Ascending aorta (tissue), 2 donors: ENCODE measurements at regions not wholly inside any gene's neighbourhood (a gene's known extent, or its start where the extent isn't known, plus 50 kb on each side); places are given as distances from the start of the nearest gene placed in this dataset.

Source experiments
- DNase-seq, 2 donors: peaks; one replicate each; pipeline ENCODE4 v3.0.0-alpha.2; 2019; ENCODE audit warnings: low spot score in 2 of 2
- H3K27ac ChIP-seq, 2 donors: fragments of 200-600 bp; sonication (generic); one replicate each; pipeline ENCODE4 v1.5.1; 2016 to 2017; ENCODE audit warnings: mild to moderate bottlenecking in 1 of 2
- H3K27me3 ChIP-seq: fragments of 200-600 bp; sonication (generic); one replicate; pipeline ENCODE4 v1.5.1; 2017
- H3K36me3 ChIP-seq, 2 donors: fragments of 200-600 bp; sonication (generic); one replicate each; pipeline ENCODE4 v1.5.1; 2016
- H3K4me1 ChIP-seq, 2 donors: fragments of 200-600 bp; sonication (generic); one replicate each; pipeline ENCODE4 v1.5.1; 2016 to 2017; ENCODE audit warnings: mild to moderate bottlenecking in 1 of 2
- H3K4me3 ChIP-seq, 2 donors: fragments of 200-600 bp; sonication (generic); one replicate each; pipeline ENCODE4 v1.5.1; 2016 to 2017; ENCODE audit warnings: mild to moderate bottlenecking in 1 of 2
- H3K9me3 ChIP-seq, 2 donors: fragments of 200-600 bp; sonication (generic); one replicate each; pipeline ENCODE4 v1.5.1; 2016
- CTCF ChIP-seq, 3 experiments: fragments of 200-600 bp in 2 of 3; fragments of 450-650 bp in 1 of 3; sonication (generic) in 2 of 3; IDR thresholded peaks; one replicate each; pipeline ENCODE4 v1.5.1; 2016 to 2019; ENCODE audit warnings: antibody characterized with exemption in 3 of 3, mild to moderate bottlenecking in 1 of 3, moderate library complexity in 1 of 3
- intact Hi-C: fragments of 100-400 bp; cut with DNase I; formaldehyde crosslinking; loops from one replicate; pipeline ENCODE4 v1.15.1; 2023

- DNase-seq, result no peak
- intact Hi-C loops, result no loop called here
- Histone ChIP-seq H3K4me3 (no peak overlapping the region), H3K36me3 (no peaks in the 10 kb centered on the region), H3K9me3 (no peaks in the 10 kb centered on the region), H3K4me1 (no peaks in the 10 kb centered on the region), H3K27ac (no peak overlapping the region), H3K27me3 (no peaks in the 10 kb centered on the region)
- no peak for TF ChIP-seq CTCF (IDR thresholded peaks at IDR 0.05)
Observed at GRCh38 chr5:98583586-98583985, 189.9 kb upstream of the RGMB start.

- intact Hi-C loops, result no loop called here
- Histone ChIP-seq H3K9me3 (no peaks in the 10 kb centered on the region), H3K27me3 (no peaks in the 10 kb centered on the region), H3K27ac (no peak overlapping the region), H3K4me1 (no peaks in the 10 kb centered on the region), H3K36me3 (no peaks in the 10 kb centered on the region), H3K4me3 (no peak overlapping the region)
- TF ChIP-seq CTCF (IDR thresholded peaks at IDR 0.05), result no peak
- no peak for DNase-seq
Observed at GRCh38 chr5:98585661-98586310, 187.7 kb upstream of the RGMB start.

GRCh38 chr5:98586581-98586980, 186.9 kb upstream of the RGMB start:
- Histone ChIP-seq H3K27me3 (no peaks in the 10 kb centered on the region), H3K4me3 (no peak overlapping the region), H3K9me3 (no peaks in the 10 kb centered on the region), H3K4me1 (no peaks in the 10 kb centered on the region), H3K27ac (no peak overlapping the region), H3K36me3 (no peaks in the 10 kb centered on the region)
- no peak for TF ChIP-seq CTCF (IDR thresholded peaks at IDR 0.05)
- no peak for DNase-seq
- intact Hi-C loops, result no loop called here

- Histone ChIP-seq H3K4me1 (no peaks in the 10 kb centered on the region), H3K36me3 (no peaks in the 10 kb centered on the region), H3K4me3 (no peak overlapping the region), H3K27me3 (no peaks in the 10 kb centered on the region), H3K9me3 (no peaks in the 10 kb centered on the region), H3K27ac (no peak overlapping the region)
- no peak for TF ChIP-seq CTCF (IDR thresholded peaks at IDR 0.05)
- no peak for DNase-seq
- intact Hi-C loops, result no loop called here
Observed at GRCh38 chr5:98587166-98587565, 186.3 kb upstream of the RGMB start.

- intact Hi-C loops, result no loop called here
- no peak for TF ChIP-seq CTCF (IDR thresholded peaks at IDR 0.05)
Observed at GRCh38 chr5:98588215-98588614, 185.2 kb upstream of the RGMB start.

GRCh38 chr5:98593418-98593817, 180.0 kb upstream of the RGMB start:
- H3K36me3 ChIP-seq, result no peaks in the 10 kb centered on the region
- DNase-seq, result no peak
- H3K27me3 ChIP-seq, result no peaks in the 10 kb centered on the region
- intact Hi-C loops, result no loop called here
- H3K4me3 ChIP-seq, result no peak overlapping the region
- TF ChIP-seq CTCF (IDR thresholded peaks at IDR 0.05), result no peak
- H3K9me3 ChIP-seq, result no peaks in the 10 kb centered on the region
- H3K27ac ChIP-seq, result no peak overlapping the region
- no peaks in the 10 kb centered on the region for H3K4me1 ChIP-seq

More at GRCh38 chr5:98588215-98588614, 185.2 kb upstream of the RGMB start:
- no peak for DNase-seq
- H3K36me3 ChIP-seq, result no peaks in the 10 kb centered on the region
- H3K9me3 ChIP-seq, result no peaks in the 10 kb centered on the region
- H3K27ac ChIP-seq, result no peak overlapping the region
- H3K4me1 ChIP-seq, result no peaks in the 10 kb centered on the region
- no peaks in the 10 kb centered on the region for H3K27me3 ChIP-seq
- no peak overlapping the region for H3K4me3 ChIP-seq
